SK-N-SH (cell line): ENCODE measurements at regions not wholly inside any gene's neighbourhood (a gene's known extent, or its start where the extent isn't known, plus 50 kb on each side); places are given as distances from the start of the nearest gene placed in this dataset.

Experiments used
- CTCF ChIA-PET: fragments of 300-600, 350-600 bp; formaldehyde crosslinking; extraction: SDS; loops from one replicate; lab custom pipeline; 2021; lab: Yijun Ruan, JAX
- POLR2A ChIA-PET: fragments of 350-600 bp; sonication (Branson Sonifier 250); formaldehyde crosslinking; extraction: SDS; loops from one replicate; lab custom pipeline; 2020; ENCODE audit warnings: antibody characterized with exemption, inconsistent platforms; lab: Yijun Ruan, JAX
- DNase-seq: peaks from one replicate; pipeline ENCODE4 v3.0.0; 2012
- H2AFZ ChIP-seq: fragments of 200-600 bp; sonication (generic); 2 replicates; pipeline ENCODE4 v1.8.1; 2016; ENCODE audit warnings: antibody characterized with exemption, mild to moderate bottlenecking, low read depth
- H3F3A ChIP-seq: fragments of 200-600 bp; sonication (generic); replicated peaks from 2 replicates; pipeline ENCODE3; 2016; ENCODE audit warnings: antibody characterized with exemption, mild to moderate bottlenecking; ENCODE audit not compliant: insufficient read depth
- H3K27ac ChIP-seq, 2 experiments: fragments of 200-500 bp in 1 of 2; fragments of 200-600 bp in 1 of 2; sonication (Bioruptor generic) in 1 of 2; sonication (generic), shearing (Covaris generic) in 1 of 2; 2 replicates each; pipeline versions ENCODE4 v1.5.1 to v1.6.1; 2014 to 2016; ENCODE audit warnings: low read depth in 2 of 2, inconsistent platforms in 1 of 2, low read length in 1 of 2, mild to moderate bottlenecking in 1 of 2, mixed read lengths in 1 of 2
- H3K27me3 ChIP-seq: fragments of 200-600 bp; sonication (generic), shearing (Covaris generic); 2 replicates; pipeline ENCODE4 v1.6.1; 2016; ENCODE audit warnings: mixed run types; ENCODE audit not compliant: insufficient read depth
- H3K36me3 ChIP-seq, 2 experiments: fragments of 200-500 bp in 1 of 2; fragments of 200-600 bp in 1 of 2; sonication (Bioruptor generic) in 1 of 2; sonication (generic) in 1 of 2; replicated peaks in 1 of 2; 2 replicates each; pipeline versions ENCODE3 to v1.5.1; 2014 to 2016; ENCODE audit warnings: low read length in 1 of 2, mild to moderate bottlenecking in 1 of 2; ENCODE audit not compliant: insufficient read depth in 2 of 2, control insufficient read depth in 1 of 2
- H3K4me1 ChIP-seq, 2 experiments: fragments of 200-500 bp in 1 of 2; fragments of 200-600 bp in 1 of 2; sonication (Bioruptor generic) in 1 of 2; sonication (generic), shearing (Covaris generic) in 1 of 2; 2 replicates each; pipeline versions ENCODE4 v1.5.1 to v1.6.1; 2014 to 2016; ENCODE audit warnings: low read depth in 1 of 2, low read length in 1 of 2, mixed run types in 1 of 2; ENCODE audit not compliant: insufficient read depth in 2 of 2, control insufficient read depth in 1 of 2
- H3K4me2 ChIP-seq: fragments of 200-600 bp; sonication (generic), shearing (Covaris generic); 2 replicates; pipeline ENCODE4 v1.6.1; 2017; ENCODE audit warnings: mixed run types
- H3K4me3 ChIP-seq, 2 experiments: fragments of 200-500 bp in 1 of 2; fragments of 200-600 bp in 1 of 2; sonication (Bioruptor generic) in 1 of 2; sonication (generic), shearing (Covaris generic) in 1 of 2; 2 replicates each; pipeline versions ENCODE4 v1.5.1 to v1.8.1; 2014 to 2016; ENCODE audit warnings: low read depth in 2 of 2, inconsistent platforms in 1 of 2, low read length in 1 of 2, mild to moderate bottlenecking in 1 of 2, mixed read lengths in 1 of 2, moderate library complexity in 1 of 2
- H3K79me2 ChIP-seq: fragments of 200-600 bp; sonication (generic); 2 replicates; pipeline ENCODE4 v1.8.1; 2017; ENCODE audit warnings: mild to moderate bottlenecking; ENCODE audit not compliant: insufficient read depth
- H3K9ac ChIP-seq: fragments of 200-600 bp; sonication (generic); 2 replicates; pipeline ENCODE4 v1.6.1; 2017; ENCODE audit warnings: mixed run types
- H3K9me2 ChIP-seq: fragments of 200-600 bp; sonication (generic); 2 replicates; pipeline ENCODE4 v1.6.1; 2017; ENCODE audit warnings: mixed run types
- H3K9me3 ChIP-seq: fragments of 200-600 bp; sonication (generic); 2 replicates; pipeline ENCODE4 v1.6.1; 2017; ENCODE audit warnings: mixed run types, mild to moderate bottlenecking, moderate library complexity
- H4K20me1 ChIP-seq: fragments of 200-600 bp; sonication (generic); 2 replicates; pipeline ENCODE4 v1.6.1; 2017; ENCODE audit warnings: mild to moderate bottlenecking, mixed run types; ENCODE audit not compliant: insufficient read depth
- CHD2 ChIP-seq: fragments of 150-350 bp; IDR thresholded peaks from 2 replicates; pipeline ENCODE4 v1.6.1; 2018; ENCODE audit warnings: low read length; ENCODE audit not compliant: partially characterized antibody
- EP300 ChIP-seq, 2 experiments: IDR thresholded peaks; 2 replicates each; pipeline versions ENCODE4 v1.4.0 to v1.6.1; 2012; ENCODE audit warnings: borderline replicate concordance in 1 of 2, low read depth in 1 of 2, low read length in 1 of 2
- FOSL2 ChIP-seq: IDR thresholded peaks from 2 replicates; pipeline ENCODE4 v1.4.0; 2012; ENCODE audit warnings: low read depth, mild to moderate bottlenecking, moderate library complexity, borderline replicate concordance
- FOXJ3 ChIP-seq: sonication (generic); formaldehyde crosslinking; IDR thresholded peaks from 2 replicates; pipeline ENCODE4 v1.5.1; 2020; ENCODE audit warnings: mild to moderate bottlenecking, missing genetic modification reagents
- GATA2 ChIP-seq: sonication (generic); formaldehyde crosslinking; IDR thresholded peaks from 2 replicates; pipeline ENCODE4 v1.5.0; 2020; ENCODE audit warnings: mild to moderate bottlenecking, missing genetic modification reagents
- MEF2A ChIP-seq: IDR thresholded peaks from 2 replicates; pipeline ENCODE4 v1.4.0; 2012; ENCODE audit warnings: low read depth, borderline replicate concordance
- MXI1 ChIP-seq: IDR thresholded peaks from 2 replicates; pipeline ENCODE4 v1.6.1; 2012; ENCODE audit warnings: mild to moderate bottlenecking, low read depth, low read length, improper control_type of control experiment
- RFX5 ChIP-seq: IDR thresholded peaks from 2 replicates; pipeline ENCODE4 v1.6.1; 2012; ENCODE audit warnings: mild to moderate bottlenecking, improper control_type of control experiment, low read length
- RXRA ChIP-seq: IDR thresholded peaks from 2 replicates; pipeline ENCODE4 v1.4.0; 2012; ENCODE audit warnings: low read depth, mild to moderate bottlenecking, borderline replicate concordance
- TEAD4 ChIP-seq: IDR thresholded peaks from 2 replicates; pipeline ENCODE4 v1.4.0; 2012; ENCODE audit warnings: mild to moderate bottlenecking, borderline replicate concordance; ENCODE audit not compliant: insufficient read depth
- ZBTB33 ChIP-seq: IDR thresholded peaks from 2 replicates; pipeline ENCODE4 v1.4.0; 2012; ENCODE audit warnings: low read depth, borderline replicate concordance
- WGBS: methylation state at CpG from one replicate; pipeline ENCODE4 v1.1.6; 2017; ENCODE audit warnings: low lambda C conversion rate; 5-methylcytosine and 5-hydroxymethylcytosine counted together
- TF ChIP-seq, protein P1 (sequence below): IDR thresholded peaks from 2 replicates; pipeline ENCODE4 v1.4.0; 2012; ENCODE audit warnings: low read depth

- DNase-seq: no peak
- Histone ChIP-seq H3K4me3 (no peak overlapping the region), H3K27ac (no peak overlapping the region), H3K9ac (no peak overlapping the region), H2AFZ (no peak overlapping the region), H3K4me1 (peaks cover 0 to 11% of the 10 kb centered on the region in 2 experiments; a peak in 1 of 4 replicates), H3K79me2 (no peaks in the 10 kb centered on the region), H3K9me2 (no peaks in the 10 kb centered on the region), H4K20me1 (no peaks in the 10 kb centered on the region), H3K36me3 (no peaks in the 10 kb centered on the region), H3K4me2 (no peak overlapping the region), H3K27me3 (no peaks in the 10 kb centered on the region), H3K9me3 (no peaks in the 10 kb centered on the region), H3F3A (no peaks in the 10 kb centered on the region)
- CTCF ChIA-PET: no interaction called here
- TF ChIP-seq MXI1 (no peak), RFX5 (no peak), TEAD4 (no peak), RXRA (no peak), ZBTB33 (no peak)
- TF ChIP-seq, protein P1, sequence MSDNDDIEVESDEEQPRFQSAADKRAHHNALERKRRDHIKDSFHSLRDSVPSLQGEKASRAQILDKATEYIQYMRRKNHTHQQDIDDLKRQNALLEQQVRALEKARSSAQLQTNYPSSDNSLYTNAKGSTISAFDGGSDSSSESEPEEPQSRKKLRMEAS: no peak
- POLR2A ChIA-PET: no interaction called here
- 39% methylated on average over 6 of the region's 6 CpGs for WGBS
These were observed 264.7 kb upstream of the SYT4 start for GRCh38 chr18:43542016-43542415.

DNA sequence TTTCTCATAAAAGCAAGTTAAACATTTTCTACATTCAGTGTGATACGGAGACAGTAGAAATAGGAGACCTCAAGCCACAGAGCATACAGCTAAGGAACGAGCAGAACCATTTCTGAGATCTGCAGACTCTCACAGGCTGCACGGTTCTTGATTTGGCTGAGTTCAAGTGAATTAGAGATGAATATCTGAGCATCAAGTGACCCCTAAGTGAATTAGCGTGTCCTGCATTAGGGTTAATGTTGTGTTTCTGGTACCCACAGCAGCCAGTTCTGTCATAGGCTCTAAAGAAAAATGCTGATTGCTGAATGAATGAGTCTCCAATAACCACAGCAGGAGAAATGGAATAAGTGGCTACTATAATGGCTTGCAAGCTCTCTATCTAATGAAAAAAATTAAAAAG, 265.9 kb upstream of the SYT4 start:
- H4K20me1 ChIP-seq: no peaks in the 10 kb centered on the region
- TF ChIP-seq GATA2 (CRISPR knock-in tag) (peak; percentile 77), MEF2A (no peak), CHD2 (peak; percentile 44), FOXJ3 (CRISPR knock-in tag) (peak; percentile 79), EP300 (IDR thresholded peaks at IDR 0.05; ENCODE audit: borderline replicate concordance in 1 of 2, low read depth in 1 of 2, low read length in 1 of 2) (peak in 1 of 2 experiments; percentile 89; a peak in 2 of 4 replicates), FOSL2 (no peak)
- TF ChIP-seq, all 33 proteins: peak for 4
- CTCF ChIA-PET: interaction anchor here (0.6 to 1.6 kb wide), 4 partner anchors 20 to 1244 kb away, joined by 3 to 5 read pairs (median 4); no protein-coding TSS in a partner anchor
- Histone ChIP-seq H3K27me3 (no peaks in the 10 kb centered on the region), H3K79me2 (no peaks in the 10 kb centered on the region), H3K4me2 (no peak overlapping the region), H3K9me3 (no peaks in the 10 kb centered on the region), H3F3A (no peaks in the 10 kb centered on the region), H2AFZ (no peak overlapping the region), H3K9me2 (no peaks in the 10 kb centered on the region), H3K9ac (no peak overlapping the region), H3K4me1 (peaks cover 0 to 11% of the 10 kb centered on the region in 2 experiments; a peak in 1 of 4 replicates), H3K27ac (no peak overlapping the region; a peak in 1 of 4 replicates), H3K4me3 (no peak overlapping the region), H3K36me3 (no peaks in the 10 kb centered on the region)
- POLR2A ChIA-PET: no interaction called here
- DNase-seq: peak; percentile 37
- WGBS: 7% methylated on average over 4 of the region's 4 CpGs
